Stimulated activated naive CD8-positive, alpha-beta T cell treated with anti-CD3 and anti-CD28 coated beads, Interleukin-15, Interleukin-2, amounts not matched to agents 100 U/mL and 50 U/mL, for 24 hours (primary cell): ENCODE measurements at regions not wholly inside any gene's neighbourhood (a gene's known extent, or its start where the extent isn't known, plus 50 kb on each side); places are given as distances from the start of the nearest gene placed in this dataset.

Experiments
- ATAC-seq: fragments of 150-1000 bp; cut with Tn5 transposase; one replicate; pipeline ENCODE4 v1.10.0; 2021
- DNase-seq: peaks from one replicate; pipeline ENCODE4 v3.0.0; 2021

DNA sequence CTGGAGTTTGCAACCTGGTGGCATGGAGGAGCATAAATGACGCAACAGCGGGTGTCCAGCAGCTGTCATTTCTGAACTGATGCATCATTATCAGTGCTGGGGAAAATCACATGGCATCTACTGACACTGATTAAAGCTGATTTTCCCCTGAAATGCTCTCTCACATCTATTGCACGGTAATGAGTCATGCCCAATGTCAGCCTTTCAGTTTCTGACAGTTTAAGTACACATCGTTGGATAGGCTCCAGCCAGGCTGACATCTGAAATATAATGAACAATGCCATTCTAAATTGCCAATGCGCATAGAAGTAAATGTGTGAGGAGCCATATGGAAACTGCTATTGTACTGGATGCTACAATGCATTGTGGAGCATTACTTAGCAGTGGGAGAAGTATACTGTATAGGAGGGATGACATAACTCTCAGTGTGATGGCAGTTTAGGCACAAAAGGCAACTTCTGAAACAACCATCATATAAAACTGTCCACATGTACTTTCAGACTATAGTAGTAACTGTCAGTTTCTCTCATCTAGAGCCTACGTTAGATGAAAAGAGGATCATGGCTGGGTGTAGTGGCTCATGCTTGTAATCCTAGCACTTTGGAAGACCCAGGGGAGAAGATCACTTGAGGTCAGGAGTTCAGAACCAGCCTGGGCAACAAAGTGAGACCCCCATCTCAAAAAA, 389.3 kb upstream of the DMAC1 start:
- ATAC-seq (peak; percentile 92), DNase-seq (peak; percentile 17)

GRCh38 chr9:8186560-8186959, 387.0 kb upstream of the DMAC1 start:
- ATAC-seq = peak; percentile 14
- no peak for DNase-seq

GRCh38 chr9:8183618-8184017, 384.0 kb upstream of the DMAC1 start:
- no peak for DNase-seq
- ATAC-seq = no peak

GRCh38 chr9:8179381-8180053, 379.9 kb upstream of the DMAC1 start:
- DNase-seq (no peak), ATAC-seq (no peak)

GRCh38 chr9:8172000-8172399, 372.4 kb upstream of the DMAC1 start:
- no peak for ATAC-seq
- no peak for DNase-seq

- no peak for ATAC-seq
- no peak for DNase-seq
Observed at GRCh38 chr9:8168916-8169438, 369.4 kb upstream of the DMAC1 start.

DNA sequence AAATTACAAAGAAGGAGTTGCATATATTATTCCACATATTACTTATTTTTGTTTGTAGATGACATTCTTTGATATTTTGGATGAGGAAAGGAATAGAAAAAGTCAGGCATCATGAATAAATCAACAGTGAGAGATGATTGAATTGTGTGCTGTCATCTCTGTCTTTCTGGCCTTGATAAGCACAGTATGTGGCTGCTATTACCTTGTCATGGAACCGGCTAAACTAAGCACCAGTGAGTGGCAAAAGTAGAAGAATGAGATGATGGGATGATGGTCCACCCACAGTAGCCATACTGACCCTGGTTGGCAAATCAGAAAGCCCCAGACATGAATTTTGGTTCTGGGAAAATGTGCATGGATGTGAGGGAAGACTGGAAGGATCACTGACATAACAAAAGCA, 361.2 kb upstream of the DMAC1 start:
- ATAC-seq (no peak), DNase-seq (no peak)

DNA sequence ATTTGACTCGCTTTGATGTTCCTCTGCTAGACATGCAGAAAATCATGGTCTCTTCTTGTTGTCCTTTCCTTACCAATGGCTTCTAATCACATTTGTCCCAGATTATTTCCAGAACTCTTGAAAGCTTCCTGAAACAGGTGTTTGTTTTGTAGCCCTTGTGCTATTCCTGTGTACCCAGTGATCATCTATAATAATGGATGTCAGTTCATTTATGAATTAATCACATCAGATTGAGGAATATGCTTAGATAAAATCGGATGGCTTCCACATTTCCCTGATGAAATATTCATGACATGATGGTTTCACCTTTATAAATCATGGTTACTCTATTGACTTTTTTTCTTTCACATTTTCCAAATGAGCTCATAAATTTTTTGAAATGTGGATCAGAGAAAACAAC, 359.0 kb upstream of the DMAC1 start:
- DNase-seq (no peak), ATAC-seq (no peak)

- ATAC-seq (no peak), DNase-seq (no peak)
Observed at GRCh38 chr9:8157683-8158324, 358.2 kb upstream of the DMAC1 start.

DNA sequence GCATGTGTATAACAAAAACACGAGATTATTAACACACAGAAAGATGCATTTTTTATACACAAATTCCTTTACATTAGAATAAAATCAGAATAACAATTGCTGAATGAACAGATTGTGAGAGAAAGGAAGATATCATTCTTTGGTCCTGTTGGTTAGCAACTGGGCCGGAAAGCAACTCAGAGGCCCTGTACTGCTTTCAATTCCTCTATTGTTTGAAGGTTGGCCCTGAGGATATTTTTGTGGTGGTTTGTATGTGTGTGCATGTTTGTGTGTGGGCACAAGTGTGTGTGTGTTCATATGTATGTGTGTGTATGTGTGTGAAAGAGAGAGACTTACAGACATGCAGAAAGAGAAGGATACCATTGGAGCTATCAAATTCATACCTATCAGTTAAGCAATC, 356.8 kb upstream of the DMAC1 start:
- no peak for ATAC-seq

GRCh38 chr9:8155706-8156105, 356.1 kb upstream of the DMAC1 start:
- no peak for ATAC-seq
- no peak for DNase-seq

More for the DNA sequence above, 356.8 kb upstream of the DMAC1 start:
- no peak for DNase-seq

DNA sequence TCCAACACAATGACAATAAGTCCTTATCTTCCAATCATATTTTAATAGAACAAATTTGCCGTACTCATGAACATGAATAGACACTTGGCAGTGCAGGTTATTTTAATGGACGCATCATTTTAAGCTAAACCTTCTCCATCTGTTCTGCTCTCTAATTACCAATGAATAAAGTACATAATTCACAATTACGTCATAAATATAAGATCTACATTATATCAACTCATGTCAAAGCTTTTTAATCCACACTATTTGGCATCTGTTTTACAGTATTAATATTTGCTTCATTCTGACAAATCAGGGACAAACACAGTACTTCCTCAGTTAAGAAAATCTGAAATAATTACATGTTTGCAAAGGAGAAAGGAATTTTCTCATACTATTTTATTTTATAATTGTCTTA, 344.1 kb upstream of the DMAC1 start:
- no peak for DNase-seq
- no peak for ATAC-seq

GRCh38 chr9:8140557-8140956, 341.0 kb upstream of the DMAC1 start:
- DNase-seq (no peak), ATAC-seq (no peak)

GRCh38 chr9:8139756-8140155, 340.2 kb upstream of the DMAC1 start:
- no peak for ATAC-seq
- DNase-seq = no peak

DNA sequence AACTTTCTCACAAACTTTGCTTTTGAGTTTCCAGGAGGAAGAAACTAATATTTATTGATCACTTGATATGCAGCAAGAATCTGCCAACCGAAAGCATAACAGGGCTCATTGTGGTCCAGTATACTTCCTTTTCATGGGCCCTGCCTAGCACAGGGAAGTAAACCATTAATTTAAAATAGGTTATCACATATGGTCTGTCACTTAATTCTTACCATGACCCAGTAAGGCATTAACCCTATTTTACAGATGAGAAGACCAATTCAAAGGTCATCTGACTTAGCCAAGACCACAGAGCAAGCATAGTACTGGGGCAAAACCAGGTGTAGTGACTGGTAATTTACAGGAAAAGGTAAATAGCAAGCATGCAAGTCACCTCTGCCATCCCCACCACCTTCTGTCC, 336.9 kb upstream of the DMAC1 start:
- ATAC-seq (no peak), DNase-seq (no peak)

DNA sequence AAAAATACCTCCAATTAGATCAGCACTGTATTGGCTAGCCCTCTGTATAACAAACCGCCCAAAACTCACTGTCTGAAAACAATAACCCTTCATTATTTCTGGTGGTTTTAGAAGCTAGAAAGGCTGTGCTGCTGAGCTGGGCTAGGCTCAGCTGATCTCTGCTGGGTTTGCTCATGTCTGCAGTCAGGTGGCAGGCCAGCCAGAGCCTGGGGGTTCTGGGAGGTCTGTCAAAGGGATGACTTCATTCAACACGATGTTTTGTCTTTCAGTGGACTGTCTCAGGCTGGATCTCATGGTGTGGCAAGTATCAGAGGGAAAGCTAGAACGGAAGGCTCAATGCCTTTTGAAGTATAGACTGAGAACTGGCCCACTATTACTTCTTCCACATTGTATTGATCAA, 335.1 kb upstream of the DMAC1 start:
- DNase-seq = no peak
- ATAC-seq = no peak

DNA sequence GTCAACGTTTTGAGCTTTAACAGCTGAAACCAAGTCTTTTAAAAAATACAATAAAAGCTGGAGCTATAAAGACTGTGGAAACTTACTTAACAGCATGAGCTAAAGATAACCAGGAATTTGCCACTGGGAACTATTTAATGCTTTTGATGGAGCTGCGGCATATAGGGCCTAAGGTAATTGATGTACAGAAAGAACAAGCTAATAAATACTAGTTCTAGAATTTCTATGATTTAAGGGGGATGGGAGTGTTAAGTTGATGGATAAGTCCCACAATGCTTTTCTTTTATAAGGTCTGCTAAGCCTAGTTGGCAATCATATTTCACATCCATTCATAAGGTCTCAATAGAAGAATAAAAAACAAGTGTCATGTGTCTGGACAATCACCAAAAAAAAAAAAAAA, 334.0 kb upstream of the DMAC1 start:
- DNase-seq (no peak), ATAC-seq (no peak)

DNA sequence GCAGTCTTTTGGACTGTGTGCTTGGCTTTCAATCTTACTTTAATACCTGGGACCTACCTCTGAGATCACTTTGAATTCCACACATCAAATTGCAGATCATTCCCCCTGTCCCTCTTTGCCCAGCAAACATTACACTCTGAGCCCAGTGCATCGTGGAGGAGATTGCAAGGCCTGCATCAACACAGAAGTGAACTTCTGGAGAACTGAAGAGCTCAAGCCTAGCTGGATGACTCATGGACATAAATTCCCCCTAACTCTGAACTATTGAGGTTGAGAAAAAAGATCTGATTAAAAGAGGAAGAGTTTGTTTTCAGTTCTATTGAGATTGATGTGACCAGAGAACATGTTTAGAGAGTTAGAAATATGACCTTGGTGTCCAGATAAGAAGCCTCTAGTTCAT, 316.0 kb upstream of the DMAC1 start:
- peak; percentile 74 for ATAC-seq
- DNase-seq = no peak

DNA sequence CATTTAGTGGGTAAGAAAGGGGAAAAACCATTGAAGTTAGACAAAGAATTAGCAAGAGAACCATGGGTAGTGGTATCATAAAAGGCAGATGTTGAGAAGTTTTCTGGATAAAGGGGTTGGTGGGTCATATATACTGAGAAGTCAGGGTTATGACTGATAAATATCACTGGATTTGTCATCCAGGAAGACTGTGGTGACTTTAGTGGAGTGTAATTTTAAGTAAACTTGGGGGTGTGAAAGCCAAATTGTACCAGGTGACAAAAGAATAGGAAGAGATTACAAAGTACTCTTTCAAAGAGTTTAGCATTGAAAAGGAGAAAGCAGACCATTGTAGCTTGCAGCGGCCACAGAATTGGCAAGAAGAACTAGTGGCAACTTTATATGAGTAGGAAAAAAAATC, 315.2 kb upstream of the DMAC1 start:
- ATAC-seq (peak; percentile 69), DNase-seq (no peak)

DNA sequence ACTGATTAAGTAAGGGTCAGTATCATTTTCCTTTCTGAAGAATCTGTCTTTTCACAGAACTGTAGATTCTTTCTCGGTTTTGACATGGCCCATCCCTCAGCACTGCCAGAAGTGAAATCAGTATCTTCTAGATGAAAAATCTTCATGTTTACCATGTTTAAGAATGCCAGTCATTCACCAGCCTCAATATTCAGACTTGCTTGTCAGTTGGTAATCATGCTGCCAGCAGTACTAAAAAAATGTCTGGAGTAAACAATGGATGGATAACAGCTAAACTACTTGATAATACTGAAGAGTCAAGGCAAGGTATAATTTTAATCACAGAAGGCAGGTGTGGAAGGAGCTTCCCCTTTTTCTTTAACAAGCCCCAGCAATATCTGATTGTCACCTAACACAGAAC, 306.8 kb upstream of the DMAC1 start:
- no peak for ATAC-seq
- no peak for DNase-seq

- no peak for ATAC-seq
- no peak for DNase-seq
Observed at GRCh38 chr9:8101607-8102006, 302.0 kb upstream of the DMAC1 start.

DNA sequence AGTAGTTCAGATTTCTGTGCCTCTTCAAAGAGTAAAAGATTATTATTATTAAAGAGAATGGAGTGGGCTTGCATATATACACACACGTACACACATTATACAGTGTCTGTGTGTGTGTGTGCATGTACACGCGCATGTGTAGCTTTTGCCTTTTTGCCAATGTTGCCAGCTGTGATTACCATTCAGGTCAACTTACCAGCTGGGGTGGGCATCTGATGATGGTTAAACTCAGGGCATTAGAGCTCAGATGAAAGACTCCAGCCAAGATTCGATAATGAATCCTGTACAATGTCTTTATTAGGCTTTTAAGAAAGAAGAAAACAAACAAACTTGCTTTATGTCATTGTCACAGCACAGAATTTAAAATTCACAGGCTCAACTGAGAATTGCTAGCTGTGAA, 296.5 kb upstream of the DMAC1 start:
- DNase-seq (no peak), ATAC-seq (no peak)

GRCh38 chr9:8095672-8096086, 296.1 kb upstream of the DMAC1 start:
- ATAC-seq (no peak), DNase-seq (no peak)

DNA sequence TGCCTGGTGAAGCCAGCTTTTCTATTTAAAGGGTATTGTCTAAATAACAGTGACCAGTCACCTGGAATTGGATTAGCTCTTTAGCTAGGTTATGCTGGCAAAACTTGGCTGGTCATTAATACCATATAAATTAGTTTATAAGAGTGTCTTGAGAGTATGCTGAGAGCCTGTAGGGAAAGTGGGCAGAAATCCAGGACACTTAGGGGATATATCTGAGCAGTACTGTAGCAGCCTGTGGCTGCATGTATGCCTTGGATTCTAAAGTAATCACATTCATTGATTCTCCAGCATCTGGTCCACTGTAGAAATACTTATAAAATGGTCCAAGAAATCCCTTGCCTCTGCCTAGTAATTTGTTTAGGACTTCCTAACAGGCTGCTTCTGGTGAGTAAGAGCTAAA, 288.9 kb upstream of the DMAC1 start:
- ATAC-seq = no peak

More for the DNA sequence above, 288.9 kb upstream of the DMAC1 start:
- DNase-seq = no peak
